ENCODE measurements at regions not wholly inside any gene's neighbourhood (a gene's known extent, or its start where the extent isn't known, plus 50 kb on each side); places are given as distances from the start of the nearest gene placed in this dataset.

DNA sequence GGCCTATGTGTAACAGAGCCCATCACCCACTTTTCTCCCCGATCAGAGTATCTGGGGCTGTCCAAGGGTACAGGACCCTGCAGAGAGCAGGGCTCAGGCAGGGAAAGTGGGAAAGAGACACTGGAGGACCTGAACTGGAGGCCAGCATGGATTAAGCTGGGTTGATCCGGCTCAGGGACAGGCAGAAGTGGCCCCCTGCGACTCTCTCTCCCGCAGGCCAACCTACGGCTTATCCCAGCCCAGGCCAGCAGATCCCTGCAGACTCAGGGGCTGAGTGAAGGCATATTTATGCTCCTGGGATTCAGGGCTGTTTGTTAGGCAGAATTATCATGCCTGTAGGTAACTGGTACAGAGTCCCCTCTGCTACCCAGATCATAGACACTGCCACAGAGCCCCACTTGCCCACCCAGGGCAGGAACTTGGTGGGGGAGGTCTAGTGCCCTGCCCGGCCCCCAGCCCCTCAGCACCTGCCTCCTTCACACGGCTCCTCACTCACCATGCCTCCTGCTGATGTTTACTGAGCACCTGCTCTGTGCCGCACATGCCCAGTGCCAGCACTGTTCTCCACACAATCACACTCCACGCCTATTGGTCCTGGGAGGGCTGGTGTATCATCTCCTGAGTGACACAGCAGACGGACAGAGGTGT lies 87.3 kb downstream of the ADRA2C start:
- DNase-seq: peak; percentile 74

GRCh38 chr4:3854661-3855060 lies 88.5 kb downstream of the ADRA2C start:
- DNase-seq: no peak

GRCh38 chr4:3855646-3856045 lies 89.5 kb downstream of the ADRA2C start:
- no peak for DNase-seq

GRCh38 chr4:3856604-3857204 lies 90.5 kb downstream of the ADRA2C start:
- DNase-seq: no peak

DNA sequence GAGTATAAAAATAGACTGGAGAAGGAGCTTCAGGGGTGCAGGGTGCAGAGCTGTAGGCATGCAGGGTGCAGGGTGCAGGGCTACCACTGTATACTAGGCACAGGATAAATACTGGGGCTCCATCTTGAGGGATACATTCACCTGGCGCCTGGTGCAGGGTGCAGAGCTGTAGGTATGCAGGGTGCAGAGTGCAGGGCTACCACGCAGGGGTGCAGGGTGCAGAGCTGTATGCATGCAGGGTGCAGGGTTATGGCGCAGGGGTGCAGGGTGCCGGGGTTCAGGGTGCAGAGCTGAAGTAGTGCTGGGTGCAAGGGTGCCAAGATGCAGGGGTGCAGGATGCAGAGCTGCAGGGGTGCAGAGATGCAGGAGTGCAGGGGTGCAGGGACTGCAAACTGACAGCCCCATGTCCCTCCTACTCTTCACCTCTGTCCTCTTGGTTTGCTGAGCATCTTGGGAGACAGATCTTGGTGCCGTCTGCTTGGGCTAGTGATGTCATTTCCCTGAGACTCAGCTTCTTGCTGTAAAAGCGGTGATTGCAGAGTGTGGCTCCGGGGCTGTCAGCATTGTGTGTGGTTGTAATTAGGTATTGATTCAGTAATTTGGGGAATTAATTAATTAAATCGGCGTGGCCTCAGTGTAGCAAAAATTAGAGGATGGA lies 91.2 kb downstream of the ADRA2C start:
- no peak for DNase-seq

DNA sequence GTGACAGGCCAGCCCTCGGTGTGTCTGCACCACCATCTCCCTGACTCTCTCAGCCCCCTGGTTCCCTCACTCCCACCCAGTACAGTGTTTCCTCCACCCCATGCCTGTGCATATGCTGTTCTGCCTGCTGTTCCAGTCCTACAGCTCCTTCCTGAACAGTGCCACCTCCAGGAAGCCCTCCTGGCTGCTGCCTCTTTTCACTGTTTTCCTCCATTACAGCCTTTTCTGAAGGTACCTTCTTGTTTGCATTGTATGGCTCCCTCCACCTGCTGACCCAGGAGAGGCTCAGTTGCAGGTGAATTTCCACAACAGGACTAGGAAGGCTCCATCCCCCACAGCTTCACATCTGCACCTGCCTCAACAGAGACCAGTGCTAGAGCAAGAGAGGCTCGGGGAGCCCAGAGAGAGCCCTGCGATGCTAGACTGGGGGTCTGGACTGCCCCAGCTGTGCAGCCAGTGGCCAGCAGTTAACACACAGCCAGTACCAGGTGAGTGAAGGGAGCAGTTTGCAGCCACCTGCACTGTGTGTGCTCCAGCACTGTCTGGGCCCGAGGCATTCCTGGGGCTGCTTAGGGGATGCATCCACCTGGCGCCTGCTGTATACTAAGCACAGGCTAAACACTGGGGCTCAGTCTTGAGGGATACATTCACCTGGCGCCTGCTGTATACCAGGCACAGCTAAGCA lies 92.0 kb downstream of the ADRA2C start:
- DNase-seq: no peak

DNA sequence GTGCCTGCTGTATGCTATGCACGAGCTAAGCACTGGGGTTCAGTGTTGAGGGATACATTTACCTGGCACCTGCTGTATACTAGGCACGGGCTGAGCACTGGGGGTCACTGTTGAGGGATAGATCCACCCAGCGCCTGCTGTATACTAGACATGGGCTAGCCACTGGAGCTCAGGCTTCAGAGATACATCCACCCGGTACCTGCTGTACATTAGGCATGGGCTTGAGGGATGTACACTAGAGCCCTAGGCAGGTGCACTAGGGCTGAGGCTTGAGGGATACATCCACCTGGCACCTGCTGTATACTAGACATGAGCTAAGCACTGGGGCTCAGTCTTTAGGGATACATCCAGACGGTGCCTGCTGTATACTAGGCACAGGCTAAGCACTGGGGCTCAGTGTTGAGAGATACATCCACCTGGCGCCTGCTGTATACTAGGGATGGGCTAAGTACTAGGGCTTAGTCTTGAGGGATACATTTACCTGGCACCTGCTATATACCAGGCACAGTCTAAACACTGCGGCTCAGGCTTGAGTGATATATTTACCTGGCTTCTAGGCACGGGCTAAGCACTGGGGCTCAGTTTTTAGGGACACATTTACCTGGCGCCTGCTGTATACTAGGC lies 92.7 kb downstream of the ADRA2C start:
- no peak for DNase-seq

DNA sequence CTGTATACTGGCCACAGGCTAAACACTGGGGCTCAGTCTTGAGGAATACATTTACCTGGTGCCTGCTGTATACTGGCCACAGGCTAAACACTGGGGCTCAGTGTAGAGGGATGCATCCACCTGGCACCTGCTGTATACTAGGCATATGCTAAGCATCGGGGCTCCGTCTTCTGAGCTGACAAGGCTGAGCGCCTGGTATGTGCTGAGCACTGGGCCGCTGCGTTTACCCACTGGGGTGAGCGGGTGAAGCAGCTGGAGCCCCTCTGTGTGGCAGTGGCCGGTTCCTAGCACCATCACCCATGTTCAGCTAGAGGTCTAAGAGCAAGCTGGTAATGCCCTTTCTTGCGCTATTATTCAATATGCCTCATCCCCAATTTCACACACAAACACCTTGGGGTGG lies 93.4 kb downstream of the ADRA2C start:
- DNase-seq: no peak

DNA sequence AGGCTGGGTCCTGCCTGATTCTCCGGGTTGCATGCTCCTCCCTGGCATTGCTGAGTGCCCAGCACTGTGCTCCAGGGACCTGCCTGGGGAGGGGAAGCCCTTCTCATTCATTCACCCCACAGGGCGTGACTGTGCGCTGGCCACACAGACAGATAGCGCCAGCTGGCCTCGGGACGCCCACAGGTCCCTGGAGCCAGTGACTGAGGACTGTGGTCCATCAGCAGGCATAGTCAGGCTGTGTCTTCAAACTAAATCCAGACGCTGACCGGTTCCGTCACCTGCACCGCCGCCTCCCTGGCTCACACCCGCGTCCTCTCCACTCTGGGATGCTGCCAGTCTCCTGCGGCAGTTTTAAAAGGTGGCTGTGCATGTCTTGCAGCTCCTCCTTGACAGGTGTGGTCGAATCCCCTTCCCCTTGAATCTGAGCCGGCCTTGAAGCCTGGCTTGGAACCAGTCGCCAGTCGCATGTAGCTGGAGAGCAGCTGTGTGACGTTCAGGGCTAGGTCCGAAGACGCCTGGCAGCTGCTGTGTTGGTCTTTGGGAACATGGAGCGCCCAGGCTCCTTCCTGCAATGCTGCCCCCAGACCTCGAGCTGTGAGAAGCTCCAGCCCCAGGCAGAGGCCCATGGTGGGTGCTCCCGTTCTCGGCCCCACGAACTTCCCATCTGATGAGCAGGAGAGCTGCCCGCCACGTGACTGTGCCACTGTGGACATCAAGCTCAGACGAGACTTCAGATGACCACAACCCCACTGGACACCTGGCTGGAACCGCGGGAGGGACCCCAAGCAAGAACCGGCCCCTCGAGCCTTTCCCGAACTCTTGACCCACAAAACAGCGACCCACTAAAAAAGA lies 94.1 kb downstream of the ADRA2C start:
- DNase-seq: no peak

- DNase-seq: no peak
Observed at GRCh38 chr4:3860913-3861636, 94.9 kb downstream of the ADRA2C start.

GRCh38 chr4:3861720-3862639 lies 95.8 kb downstream of the ADRA2C start:
- no peak for DNase-seq

GRCh38 chr4:3862640-3863420 lies 96.6 kb downstream of the ADRA2C start:
- no peak for DNase-seq

DNA sequence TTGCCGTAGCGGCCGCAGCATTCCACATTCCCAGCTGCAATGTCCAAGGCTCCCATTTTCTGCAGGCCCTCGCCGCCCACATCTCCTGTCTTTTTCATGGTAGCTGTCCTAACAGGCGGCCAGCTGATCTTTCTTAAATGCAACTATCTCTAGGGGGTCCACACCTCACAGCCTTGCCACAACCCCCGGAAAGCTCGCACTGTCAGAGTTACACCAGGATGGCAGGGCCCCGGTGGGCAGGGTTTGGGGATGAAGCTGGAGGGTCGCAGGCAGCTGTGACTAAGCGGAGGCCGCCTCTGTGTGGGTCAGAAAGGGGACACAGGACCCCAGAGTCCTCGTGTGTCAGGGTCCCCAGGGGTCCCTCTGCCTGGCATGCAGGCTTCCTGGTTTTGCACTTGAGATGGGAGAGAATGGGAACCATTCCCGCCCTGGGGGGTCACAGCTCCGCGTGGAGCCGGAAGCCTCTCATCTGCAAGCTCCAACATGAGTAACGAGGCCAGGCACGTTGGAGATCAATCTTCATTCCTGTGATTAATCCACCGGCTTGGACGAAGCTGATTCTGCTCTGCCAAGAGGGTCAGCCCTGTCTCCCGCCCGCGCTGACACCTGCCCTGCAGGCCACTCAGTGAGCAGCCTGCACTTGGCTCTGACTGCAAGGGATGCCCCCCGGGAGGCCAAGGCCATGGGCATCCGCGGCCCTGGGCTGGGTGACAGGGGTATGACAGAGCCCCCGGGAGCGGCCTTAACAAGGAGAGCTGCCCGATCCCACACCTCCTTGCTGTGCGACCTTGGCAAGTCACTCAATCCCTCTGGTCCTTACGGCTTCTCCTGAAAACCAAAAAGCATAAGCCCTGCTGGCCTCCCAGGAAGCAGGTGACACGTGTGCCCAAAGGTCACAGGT lies 97.9 kb downstream of the ADRA2C start:
- no peak for DNase-seq

DNA sequence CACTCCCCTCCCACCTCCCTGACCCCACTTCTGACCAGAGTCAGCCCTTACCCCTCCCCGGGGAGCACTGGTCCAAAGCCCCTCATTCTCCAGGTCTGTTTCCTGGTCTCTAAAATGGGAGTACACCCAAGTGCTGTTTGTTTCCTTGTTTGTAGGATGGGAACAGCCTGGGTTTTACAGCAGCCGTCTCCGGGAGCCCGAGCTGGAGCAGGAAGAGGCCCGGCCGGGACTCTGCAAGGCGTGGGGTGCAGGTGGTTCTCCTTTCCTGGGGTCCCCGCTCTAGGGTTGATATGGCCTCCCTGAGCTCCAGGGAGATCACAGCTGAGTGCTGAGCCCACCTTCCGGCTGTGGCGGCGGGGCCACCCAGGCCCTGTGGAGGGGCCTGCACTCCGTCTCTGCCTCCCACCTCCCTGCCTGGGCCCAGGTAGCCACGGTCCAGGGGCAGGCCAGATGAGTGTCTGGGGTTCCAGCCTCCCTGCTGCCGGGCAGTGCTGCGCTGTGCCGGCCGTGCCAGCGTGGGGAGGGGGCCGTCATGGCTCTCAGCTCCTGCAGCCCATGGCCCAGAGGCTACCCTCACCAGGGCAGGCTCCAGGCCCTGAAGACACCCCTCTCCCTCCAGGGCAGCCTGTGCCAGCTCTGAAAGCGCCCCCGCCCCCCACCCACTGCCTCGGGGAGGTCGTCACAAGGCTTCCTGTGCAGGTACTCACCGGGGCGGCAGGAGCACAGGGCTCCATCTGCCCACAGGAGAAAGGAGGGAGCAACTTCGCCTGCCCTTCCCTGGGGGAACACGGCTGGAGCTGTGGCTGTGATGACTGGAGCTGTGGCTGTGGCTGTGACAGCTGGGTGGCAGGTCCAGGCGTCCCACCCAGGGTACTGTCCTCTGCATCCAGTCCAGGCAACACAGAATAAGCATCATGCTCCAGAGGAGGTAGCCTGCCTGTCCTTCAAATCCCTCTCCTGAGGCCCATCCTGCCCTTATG lies 98.8 kb downstream of the ADRA2C start:
- DNase-seq: no peak

GRCh38 chr4:3865986-3866812 lies 100.0 kb downstream of the ADRA2C start:
- no peak for DNase-seq

GRCh38 chr4:3866813-3867129 lies 100.6 kb downstream of the ADRA2C start:
- DNase-seq: no peak

All from NCI-H82 (cell line).